Fibroblast of lung (primary cell): ENCODE measurements at regions not wholly inside any gene's neighbourhood (a gene's known extent, or its start where the extent isn't known, plus 50 kb on each side); places are given as distances from the start of the nearest gene placed in this dataset.

Source experiments
- EZH2 ChIP-seq: IDR thresholded peaks from 2 replicates; pipeline ENCODE4 v1.5.1; 2012; ENCODE audit warnings: low read length, control low read depth, mild to moderate bottlenecking; ENCODE audit errors: missing control alignments
- TF ChIP-seq, protein P1 (sequence below), 2 donors: IDR thresholded peaks in 1 of 2; conservative IDR thresholded peaks in 1 of 2; 1 replicate in 1 of 2; 2 replicates in 1 of 2; pipeline ENCODE4 v1.5.1; 2011 to 2012; ENCODE audit warnings: low read length in 2 of 2, control low read depth in 1 of 2, inconsistent platforms in 1 of 2, low read depth in 1 of 2, mild to moderate bottlenecking in 1 of 2

DNA sequence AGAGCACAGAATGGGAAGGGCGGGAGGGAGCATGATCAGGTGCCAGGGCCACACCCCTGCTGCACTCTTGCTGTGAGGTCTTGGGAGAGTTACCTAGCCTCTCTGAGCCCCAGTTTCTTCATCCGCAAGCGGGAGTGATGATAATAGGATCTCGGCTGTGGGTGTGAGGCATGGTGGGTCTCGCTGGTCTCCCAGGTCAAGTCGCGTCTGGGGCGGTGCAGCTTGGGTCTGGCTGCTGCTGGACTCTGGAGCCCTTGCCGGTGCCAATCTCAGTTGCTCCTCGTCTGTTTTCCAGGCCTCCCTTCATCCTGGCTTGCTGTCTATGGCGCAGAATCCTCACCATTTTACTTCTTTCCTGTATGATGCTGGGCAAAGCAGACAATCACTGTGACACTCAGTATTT is 130.3 kb upstream of the RAB12 start:
- TF ChIP-seq, protein P1, sequence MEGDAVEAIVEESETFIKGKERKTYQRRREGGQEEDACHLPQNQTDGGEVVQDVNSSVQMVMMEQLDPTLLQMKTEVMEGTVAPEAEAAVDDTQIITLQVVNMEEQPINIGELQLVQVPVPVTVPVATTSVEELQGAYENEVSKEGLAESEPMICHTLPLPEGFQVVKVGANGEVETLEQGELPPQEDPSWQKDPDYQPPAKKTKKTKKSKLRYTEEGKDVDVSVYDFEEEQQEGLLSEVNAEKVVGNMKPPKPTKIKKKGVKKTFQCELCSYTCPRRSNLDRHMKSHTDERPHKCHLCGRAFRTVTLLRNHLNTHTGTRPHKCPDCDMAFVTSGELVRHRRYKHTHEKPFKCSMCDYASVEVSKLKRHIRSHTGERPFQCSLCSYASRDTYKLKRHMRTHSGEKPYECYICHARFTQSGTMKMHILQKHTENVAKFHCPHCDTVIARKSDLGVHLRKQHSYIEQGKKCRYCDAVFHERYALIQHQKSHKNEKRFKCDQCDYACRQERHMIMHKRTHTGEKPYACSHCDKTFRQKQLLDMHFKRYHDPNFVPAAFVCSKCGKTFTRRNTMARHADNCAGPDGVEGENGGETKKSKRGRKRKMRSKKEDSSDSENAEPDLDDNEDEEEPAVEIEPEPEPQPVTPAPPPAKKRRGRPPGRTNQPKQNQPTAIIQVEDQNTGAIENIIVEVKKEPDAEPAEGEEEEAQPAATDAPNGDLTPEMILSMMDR (conservative IDR thresholded peaks at IDR 0.05 in 1 of 2, IDR thresholded peaks at IDR 0.05 in 1 of 2; ENCODE audit: low read depth in 1 of 2, low read length in 2 of 2): no peak
- no peak for TF ChIP-seq EZH2
